Psoas muscle (tissue), 7 donors: ENCODE measurements at regions not wholly inside any gene's neighbourhood (a gene's known extent, or its start where the extent isn't known, plus 50 kb on each side); places are given as distances from the start of the nearest gene placed in this dataset.

ENCODE experiments used
- ATAC-seq, 4 donors: fragments of 200-7000 bp; cut with Tn5 transposase; one replicate each; pipeline ENCODE4 v1.9.1; 2020; ENCODE audit warnings: moderate library complexity in 3 of 4, mild to moderate bottlenecking in 2 of 4
- DNase-seq, 2 donors: peaks; one replicate each; pipeline ENCODE4 v3.0.0-alpha.2; 2020
- H3K27ac ChIP-seq: fragments of 200-600 bp; one replicate; pipeline ENCODE4 v1.8.0; 2022
- H3K27me3 ChIP-seq, 3 donors: fragments of 200-600 bp in 1 of 3; one replicate each; pipeline versions ENCODE4 v1.6.1 to v1.8.0; 2013 to 2022; ENCODE audit warnings: low read length in 2 of 3, mild to moderate bottlenecking in 2 of 3, moderate library complexity in 1 of 3; ENCODE audit not compliant: insufficient read depth in 3 of 3
- H3K36me3 ChIP-seq, 2 donors: fragments of 200-600 bp in 1 of 2; one replicate each; pipeline versions ENCODE4 v1.6.1 to v1.8.0; 2013 to 2022; ENCODE audit warnings: low read depth in 1 of 2, mild to moderate bottlenecking in 1 of 2, moderate library complexity in 1 of 2; ENCODE audit not compliant: insufficient read depth in 1 of 2
- H3K4me1 ChIP-seq: fragments of 200-600 bp; one replicate; pipeline ENCODE4 v1.8.0; 2022
- H3K4me3 ChIP-seq: fragments of 200-600 bp; one replicate; pipeline ENCODE4 v1.8.0; 2022; ENCODE audit warnings: mild to moderate bottlenecking
- H3K9me3 ChIP-seq: fragments of 200-600 bp; one replicate; pipeline ENCODE4 v1.8.0; 2022
- WGBS, 3 donors: extraction: QIAGEN DNeasy Blood & Tissue Kit; methylation state at CpG; one replicate each; pipeline versions ENCODE4 v1.1.6 to v1.1.7; 2013; 5-methylcytosine and 5-hydroxymethylcytosine counted together
- intact Hi-C, 2 donors: fragments of 100-400 bp; cut with DNase I; formaldehyde crosslinking; loops; one replicate each; pipeline versions ENCODE4 v1.11.0 to v1.14.2; 2022
- TF ChIP-seq, protein P1 (sequence below): fragments of 200-600 bp; IDR thresholded peaks from one replicate; pipeline ENCODE4 v1.8.0; 2022; ENCODE audit warnings: antibody characterized with exemption
- donor health status: healthy with polysubstance abuse.
- donor health status: DM: no; HTN: no; CAD: no; lungs with moderate emphysema.
- donor health status: Bipolar disorder and iron deficiency.
- donor health status: healthy.
- donor health status: DM: yes; HTN: yes; CAD: no.
- donor health status: DM: no; HTN: no; CAD: no.
- donor health status: DM: yes; HTN: yes; CAD: no.

DNA sequence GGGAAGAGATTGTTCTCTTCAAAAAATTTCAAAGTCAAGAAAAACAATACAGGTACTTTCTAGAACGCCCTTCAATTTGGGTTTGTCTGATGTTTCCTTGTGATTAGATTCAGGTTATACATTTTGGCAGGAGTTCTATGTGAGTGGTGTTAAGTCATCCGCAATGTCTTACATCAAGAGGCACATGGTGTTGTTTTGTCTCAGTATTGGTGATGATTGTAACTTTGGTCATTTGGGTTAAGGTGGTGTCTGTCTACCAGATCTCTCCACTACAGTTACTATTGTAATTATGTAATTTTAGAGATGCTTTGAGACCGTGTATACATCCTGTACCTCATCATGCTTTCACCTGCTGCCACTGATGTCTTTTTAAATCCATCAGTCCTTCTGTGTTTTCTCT is 60.3 kb downstream of the TET3 start:
- intact Hi-C loops = no loop called here
- Histone ChIP-seq H3K27ac (no peak overlapping the region), H3K36me3 (peaks cover 0 to 3% of the 10 kb centered on the region in 2 donors), H3K9me3 (no peaks in the 10 kb centered on the region), H3K4me3 (no peak overlapping the region), H3K27me3 (no peaks in the 10 kb centered on the region), H3K4me1 (peaks cover 11% of the 10 kb centered on the region)
- DNase-seq (no peak), ATAC-seq (no peak)
- TF ChIP-seq, protein P1, sequence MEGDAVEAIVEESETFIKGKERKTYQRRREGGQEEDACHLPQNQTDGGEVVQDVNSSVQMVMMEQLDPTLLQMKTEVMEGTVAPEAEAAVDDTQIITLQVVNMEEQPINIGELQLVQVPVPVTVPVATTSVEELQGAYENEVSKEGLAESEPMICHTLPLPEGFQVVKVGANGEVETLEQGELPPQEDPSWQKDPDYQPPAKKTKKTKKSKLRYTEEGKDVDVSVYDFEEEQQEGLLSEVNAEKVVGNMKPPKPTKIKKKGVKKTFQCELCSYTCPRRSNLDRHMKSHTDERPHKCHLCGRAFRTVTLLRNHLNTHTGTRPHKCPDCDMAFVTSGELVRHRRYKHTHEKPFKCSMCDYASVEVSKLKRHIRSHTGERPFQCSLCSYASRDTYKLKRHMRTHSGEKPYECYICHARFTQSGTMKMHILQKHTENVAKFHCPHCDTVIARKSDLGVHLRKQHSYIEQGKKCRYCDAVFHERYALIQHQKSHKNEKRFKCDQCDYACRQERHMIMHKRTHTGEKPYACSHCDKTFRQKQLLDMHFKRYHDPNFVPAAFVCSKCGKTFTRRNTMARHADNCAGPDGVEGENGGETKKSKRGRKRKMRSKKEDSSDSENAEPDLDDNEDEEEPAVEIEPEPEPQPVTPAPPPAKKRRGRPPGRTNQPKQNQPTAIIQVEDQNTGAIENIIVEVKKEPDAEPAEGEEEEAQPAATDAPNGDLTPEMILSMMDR = no peak
- WGBS, 3 donors = 82 to 89% (median 87%) methylated on average over 3 of the region's 3 CpGs

DNA sequence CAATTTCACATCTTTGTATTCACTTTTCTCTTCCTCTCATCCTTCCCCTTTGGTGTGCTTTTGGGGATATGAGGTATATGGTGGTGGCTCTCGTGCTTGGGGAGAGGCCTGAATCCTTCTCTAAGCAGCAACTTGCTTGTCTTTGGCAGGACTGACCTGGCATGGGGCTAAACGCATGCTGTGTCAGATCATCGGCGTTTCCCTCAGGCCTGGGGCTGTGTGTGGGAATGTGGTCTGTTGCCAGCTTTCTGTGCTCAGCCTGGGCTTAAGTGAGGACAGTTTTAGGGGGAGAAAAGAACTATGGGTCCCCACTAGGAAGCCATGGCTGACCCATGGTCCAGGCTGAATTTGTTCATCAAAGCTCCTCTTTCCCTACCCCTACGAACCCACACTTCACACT is 60.7 kb downstream of the TET3 start:
- Histone ChIP-seq H3K9me3 (no peaks in the 10 kb centered on the region), H3K4me3 (no peak overlapping the region), H3K4me1 (peaks cover 11% of the 10 kb centered on the region), H3K27ac (no peak overlapping the region), H3K36me3 (peaks cover 0 to 3% of the 10 kb centered on the region in 2 donors), H3K27me3 (no peaks in the 10 kb centered on the region)
- DNase-seq (no peak), ATAC-seq (no peak)
- 36 to 56% (median 37%) methylated on average over 5 of the region's 5 CpGs for WGBS, 3 donors
- TF ChIP-seq, protein P1 = no peak
- intact Hi-C loops = no loop called here

DNA sequence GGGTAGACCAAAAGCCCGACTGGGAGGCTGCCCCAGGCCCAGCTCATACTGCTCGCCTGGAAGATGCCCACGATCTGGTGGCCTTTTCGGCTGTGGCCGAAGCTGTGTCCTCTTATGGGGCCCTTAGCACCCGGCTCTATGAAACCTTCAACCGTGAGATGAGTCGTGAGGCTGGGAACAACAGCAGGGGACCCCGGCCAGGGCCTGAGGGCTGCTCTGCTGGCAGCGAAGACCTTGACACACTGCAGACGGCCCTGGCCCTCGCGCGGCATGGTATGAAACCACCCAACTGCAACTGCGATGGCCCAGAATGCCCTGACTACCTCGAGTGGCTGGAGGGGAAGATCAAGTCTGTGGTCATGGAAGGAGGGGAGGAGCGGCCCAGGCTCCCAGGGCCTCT is 61.7 kb downstream of the TET3 start:
- Histone ChIP-seq H3K9me3 (no peaks in the 10 kb centered on the region), H3K27ac (no peak overlapping the region), H3K27me3 (no peaks in the 10 kb centered on the region), H3K4me3 (no peak overlapping the region), H3K36me3 (peaks cover 0 to 3% of the 10 kb centered on the region in 2 donors), H3K4me1 (peaks cover 8% of the 10 kb centered on the region)
- no peak for DNase-seq
- TF ChIP-seq, protein P1 = no peak
- WGBS, 3 donors = 93 to 96% (median 95%) methylated on average over 17 of the region's 17 CpGs
- ATAC-seq = no peak
- intact Hi-C loops = no loop called here

DNA sequence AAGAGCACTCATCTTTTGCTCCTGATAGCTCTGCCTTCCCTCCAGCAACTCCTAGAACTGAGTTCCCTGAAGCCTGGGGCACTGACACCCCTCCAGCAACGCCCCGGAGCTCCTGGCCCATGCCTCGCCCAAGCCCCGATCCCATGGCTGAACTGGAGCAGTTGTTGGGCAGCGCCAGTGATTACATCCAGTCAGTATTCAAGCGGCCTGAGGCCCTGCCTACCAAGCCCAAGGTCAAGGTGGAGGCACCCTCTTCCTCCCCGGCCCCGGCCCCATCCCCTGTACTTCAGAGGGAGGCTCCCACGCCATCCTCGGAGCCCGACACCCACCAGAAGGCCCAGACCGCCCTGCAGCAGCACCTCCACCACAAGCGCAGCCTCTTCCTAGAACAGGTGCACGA is 62.4 kb downstream of the TET3 start:
- Histone ChIP-seq H3K4me1 (peaks cover under 1% of the 10 kb centered on the region), H3K36me3 (peaks cover 0 to 3% of the 10 kb centered on the region in 2 donors), H3K4me3 (no peak overlapping the region), H3K27me3 (no peaks in the 10 kb centered on the region), H3K9me3 (no peaks in the 10 kb centered on the region), H3K27ac (no peak overlapping the region)
- DNase-seq (no peak), ATAC-seq (no peak)
- 97 to 98% (median 97%) methylated on average over 14 of the region's 14 CpGs for WGBS, 3 donors
- TF ChIP-seq, protein P1 = no peak
- intact Hi-C loops = no loop called here

DNA sequence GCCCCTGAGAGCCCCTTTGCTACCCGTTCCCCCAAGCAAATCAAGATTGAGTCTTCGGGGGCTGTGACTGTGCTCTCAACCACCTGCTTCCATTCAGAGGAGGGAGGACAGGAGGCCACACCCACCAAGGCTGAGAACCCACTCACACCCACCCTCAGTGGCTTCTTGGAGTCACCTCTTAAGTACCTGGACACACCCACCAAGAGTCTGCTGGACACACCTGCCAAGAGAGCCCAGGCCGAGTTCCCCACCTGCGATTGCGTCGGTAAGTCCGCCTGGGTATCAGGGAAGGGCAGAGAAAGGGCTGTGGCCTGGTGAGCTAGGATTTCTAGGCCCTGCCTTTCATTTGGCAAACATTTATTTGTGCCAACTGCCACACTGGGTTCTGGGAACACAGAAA is 63.4 kb downstream of the TET3 start:
- WGBS, 3 donors = 92 to 94% (median 92%) methylated on average over 7 of the region's 7 CpGs

More for the DNA sequence above, 63.4 kb downstream of the TET3 start:
- Histone ChIP-seq H3K27ac (no peak overlapping the region), H3K9me3 (no peaks in the 10 kb centered on the region), H3K27me3 (no peaks in the 10 kb centered on the region), H3K4me3 (no peak overlapping the region), H3K36me3 (peaks cover 0 to 3% of the 10 kb centered on the region in 2 donors), H3K4me1 (no peaks in the 10 kb centered on the region)
- DNase-seq = no peak
- TF ChIP-seq, protein P1 = no peak
- ATAC-seq = no peak
- intact Hi-C loops = no loop called here
